Suppressor macrophage (primary cell): ENCODE measurements at regions not wholly inside any gene's neighbourhood (a gene's known extent, or its start where the extent isn't known, plus 50 kb on each side); places are given as distances from the start of the nearest gene placed in this dataset.

Experiments
- DNase-seq, 4 experiments: peaks; one replicate each; pipeline ENCODE4 v3.0.0-alpha.2; 2020 to 2022

GRCh38 chr20:41879123-41879522 is 260.9 kb upstream of the CHD6 start:
- no peak for DNase-seq

GRCh38 chr20:41877911-41878310 is 259.7 kb upstream of the CHD6 start:
- no peak for DNase-seq

- no peak for DNase-seq
Observed at GRCh38 chr20:41874658-41875057, 256.5 kb upstream of the CHD6 start.

GRCh38 chr20:41872930-41873329 is 254.8 kb upstream of the CHD6 start:
- no peak for DNase-seq

- no peak for DNase-seq
Observed at GRCh38 chr20:41870869-41871462, 252.8 kb upstream of the CHD6 start.

GRCh38 chr20:41869261-41869660 is 251.1 kb upstream of the CHD6 start:
- DNase-seq = no peak

GRCh38 chr20:41865938-41866337 is 247.8 kb upstream of the CHD6 start:
- no peak for DNase-seq

GRCh38 chr20:41862476-41862875 is 244.3 kb upstream of the CHD6 start:
- DNase-seq = no peak

- no peak for DNase-seq
Observed at GRCh38 chr20:41861772-41862422, 243.7 kb upstream of the CHD6 start.

GRCh38 chr20:41854765-41855164 is 236.6 kb upstream of the CHD6 start:
- no peak for DNase-seq

GRCh38 chr20:41853806-41854205 is 235.6 kb upstream of the CHD6 start:
- DNase-seq = no peak

- DNase-seq = peak in 1 of 4 experiments; percentile 2
Observed at GRCh38 chr20:41848180-41848579, 230.0 kb upstream of the CHD6 start.

- no peak for DNase-seq
Observed at GRCh38 chr20:41837669-41838224, 219.6 kb upstream of the CHD6 start.

- DNase-seq = no peak
Observed at GRCh38 chr20:41833739-41834138, 215.6 kb upstream of the CHD6 start.

- peak in 3 of 4 experiments; percentile 2 to 5 (median 3) for DNase-seq
Observed at GRCh38 chr20:41830702-41831101, 212.5 kb upstream of the CHD6 start.

- DNase-seq = no peak
Observed at GRCh38 chr20:41819436-41819835, 201.3 kb upstream of the CHD6 start.

- no peak for DNase-seq
Observed at GRCh38 chr20:41818991-41819390, 200.8 kb upstream of the CHD6 start.

- DNase-seq = no peak
Observed at GRCh38 chr20:41818369-41818768, 200.2 kb upstream of the CHD6 start.

- DNase-seq = no peak
Observed at GRCh38 chr20:41811456-41811855, 193.3 kb upstream of the CHD6 start.

- DNase-seq = no peak
Observed at GRCh38 chr20:41800040-41800439, 181.9 kb upstream of the CHD6 start.

GRCh38 chr20:41798930-41799502 is 180.8 kb upstream of the CHD6 start:
- DNase-seq = no peak

GRCh38 chr20:41786158-41786557 is 168.0 kb upstream of the CHD6 start:
- DNase-seq = no peak

- DNase-seq = no peak
Observed at GRCh38 chr20:41784209-41784958, 166.2 kb upstream of the CHD6 start.
